ENCODE measurements at regions not wholly inside any gene's neighbourhood (a gene's known extent, or its start where the extent isn't known, plus 50 kb on each side); places are given as distances from the start of the nearest gene placed in this dataset.

- DNase-seq, result no peak
These were observed 204.7 kb downstream of the BCL11B start for GRCh38 chr14:99067141-99067920.

- DNase-seq, result no peak
These were observed 204.1 kb downstream of the BCL11B start for GRCh38 chr14:99067927-99068326.

- DNase-seq, result no peak
These were observed 202.1 kb downstream of the BCL11B start for GRCh38 chr14:99069946-99070345.

- no peak for DNase-seq
These were observed 199.6 kb downstream of the BCL11B start for GRCh38 chr14:99072433-99072832.

- DNase-seq, result no peak
These were observed 199.0 kb downstream of the BCL11B start for GRCh38 chr14:99072956-99073355.

- DNase-seq, result no peak
These were observed 198.6 kb downstream of the BCL11B start for GRCh38 chr14:99073431-99073830.

GRCh38 chr14:99075061-99075460 lies 196.9 kb downstream of the BCL11B start:
- no peak for DNase-seq

- DNase-seq, result no peak
These were observed 196.1 kb downstream of the BCL11B start for GRCh38 chr14:99075771-99076375.

GRCh38 chr14:99077076-99077843 lies 194.7 kb downstream of the BCL11B start:
- DNase-seq, result no peak

GRCh38 chr14:99077844-99078236 lies 194.2 kb downstream of the BCL11B start:
- no peak for DNase-seq

GRCh38 chr14:99078426-99078825 lies 193.6 kb downstream of the BCL11B start:
- DNase-seq, result no peak

- no peak for DNase-seq
These were observed 192.8 kb downstream of the BCL11B start for GRCh38 chr14:99079061-99079727.

- no peak for DNase-seq
These were observed 191.7 kb downstream of the BCL11B start for GRCh38 chr14:99080306-99080705.

GRCh38 chr14:99081156-99081765 lies 190.7 kb downstream of the BCL11B start:
- no peak for DNase-seq

- DNase-seq, result no peak
These were observed 190.1 kb downstream of the BCL11B start for GRCh38 chr14:99081880-99082279.

GRCh38 chr14:99093532-99094517 lies 178.2 kb downstream of the BCL11B start:
- no peak for DNase-seq

- no peak for DNase-seq
These were observed 177.1 kb downstream of the BCL11B start for GRCh38 chr14:99094901-99095300.

GRCh38 chr14:99095369-99095768 lies 176.6 kb downstream of the BCL11B start:
- DNase-seq, result no peak

- no peak for DNase-seq
These were observed 173.8 kb downstream of the BCL11B start for GRCh38 chr14:99098199-99098598.

- DNase-seq, result no peak
These were observed 172.8 kb downstream of the BCL11B start for GRCh38 chr14:99099051-99099787.

Data from activated T-cell treated with anti-CD3 and anti-CD28 coated beads, Interleukin-2, amount 50 U/mL, for 48 hours (primary cell).